KMS-11 (cell line): ENCODE measurements at regions not wholly inside any gene's neighbourhood (a gene's known extent, or its start where the extent isn't known, plus 50 kb on each side); places are given as distances from the start of the nearest gene placed in this dataset.

Experiments
- H2AFZ ChIP-seq: fragments of 200-600 bp; sonication (generic); 2 replicates; pipeline ENCODE4 v1.6.1; 2016; ENCODE audit warnings: antibody characterized with exemption, mixed run types, low read depth
- H3K27ac ChIP-seq: fragments of 200-600 bp; sonication (generic); 2 replicates; pipeline ENCODE4 v1.6.1; 2016; ENCODE audit warnings: mild to moderate bottlenecking, mixed run types
- H3K27me3 ChIP-seq: fragments of 200-600 bp; sonication (generic); 2 replicates; pipeline ENCODE4 v1.6.1; 2017; ENCODE audit warnings: mild to moderate bottlenecking, low read depth, mixed run types, moderate library complexity; ENCODE audit not compliant: insufficient read depth
- H3K36me3 ChIP-seq: fragments of 200-600 bp; sonication (generic); 2 replicates; pipeline ENCODE4 v1.6.1; 2017; ENCODE audit warnings: mild to moderate bottlenecking, mixed run types; ENCODE audit not compliant: insufficient read depth
- H3K4me1 ChIP-seq: fragments of 200-600 bp; sonication (generic); 2 replicates; pipeline ENCODE4 v1.6.1; 2016; ENCODE audit warnings: mild to moderate bottlenecking, low read depth, mixed run types; ENCODE audit not compliant: poor library complexity, severe bottlenecking
- H3K4me2 ChIP-seq: fragments of 200-600 bp; sonication (generic); 2 replicates; pipeline ENCODE4 v1.7.0; 2016; ENCODE audit warnings: mild to moderate bottlenecking, mixed run types
- H3K4me3 ChIP-seq: fragments of 200-600 bp; sonication (generic); IDR thresholded peaks from 2 replicates; pipeline ENCODE4 v1.6.1; 2017; ENCODE audit warnings: low read depth, low read length, mixed read lengths; ENCODE audit not compliant: insufficient read depth
- H3K79me2 ChIP-seq: fragments of 200-600 bp; sonication (generic); 2 replicates; pipeline ENCODE4 v1.6.1; 2016; ENCODE audit warnings: low read depth, mixed run types; ENCODE audit not compliant: insufficient read depth
- H3K9ac ChIP-seq: fragments of 200-600 bp; sonication (generic); 2 replicates; pipeline ENCODE4 v1.6.1; 2016; ENCODE audit warnings: mild to moderate bottlenecking, mixed run types
- H4K20me1 ChIP-seq: fragments of 200-600 bp; sonication (generic); 2 replicates; pipeline ENCODE4 v1.6.1; 2016; ENCODE audit warnings: mild to moderate bottlenecking, mixed run types; ENCODE audit not compliant: insufficient read depth
- TF ChIP-seq, protein P1 (sequence below): fragments of 200-600 bp; sonication (generic); conservative IDR thresholded peaks from 2 replicates; pipeline ENCODE4 v1.6.1; 2017; ENCODE audit warnings: low read depth, mild to moderate bottlenecking, antibody characterized with exemption, low read length, moderate library complexity, mixed read lengths

- no peak overlapping the region for H2AFZ ChIP-seq
- H3K4me1 ChIP-seq = no peaks in the 10 kb centered on the region
- H3K4me3 ChIP-seq = no peak overlapping the region
- no peaks in the 10 kb centered on the region for H3K27me3 ChIP-seq
- H3K27ac ChIP-seq = no peak overlapping the region
- no peak overlapping the region for H3K4me2 ChIP-seq
- H3K9ac ChIP-seq = no peak overlapping the region
- TF ChIP-seq, protein P1, sequence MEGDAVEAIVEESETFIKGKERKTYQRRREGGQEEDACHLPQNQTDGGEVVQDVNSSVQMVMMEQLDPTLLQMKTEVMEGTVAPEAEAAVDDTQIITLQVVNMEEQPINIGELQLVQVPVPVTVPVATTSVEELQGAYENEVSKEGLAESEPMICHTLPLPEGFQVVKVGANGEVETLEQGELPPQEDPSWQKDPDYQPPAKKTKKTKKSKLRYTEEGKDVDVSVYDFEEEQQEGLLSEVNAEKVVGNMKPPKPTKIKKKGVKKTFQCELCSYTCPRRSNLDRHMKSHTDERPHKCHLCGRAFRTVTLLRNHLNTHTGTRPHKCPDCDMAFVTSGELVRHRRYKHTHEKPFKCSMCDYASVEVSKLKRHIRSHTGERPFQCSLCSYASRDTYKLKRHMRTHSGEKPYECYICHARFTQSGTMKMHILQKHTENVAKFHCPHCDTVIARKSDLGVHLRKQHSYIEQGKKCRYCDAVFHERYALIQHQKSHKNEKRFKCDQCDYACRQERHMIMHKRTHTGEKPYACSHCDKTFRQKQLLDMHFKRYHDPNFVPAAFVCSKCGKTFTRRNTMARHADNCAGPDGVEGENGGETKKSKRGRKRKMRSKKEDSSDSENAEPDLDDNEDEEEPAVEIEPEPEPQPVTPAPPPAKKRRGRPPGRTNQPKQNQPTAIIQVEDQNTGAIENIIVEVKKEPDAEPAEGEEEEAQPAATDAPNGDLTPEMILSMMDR = no peak
- H3K36me3 ChIP-seq = no peaks in the 10 kb centered on the region
- no peaks in the 10 kb centered on the region for H4K20me1 ChIP-seq
- no peaks in the 10 kb centered on the region for H3K79me2 ChIP-seq
Observed at GRCh38 chr17:71055128-71055527, 885.8 kb downstream of the KCNJ2 start.

- no peak overlapping the region for H3K9ac ChIP-seq
- H3K4me3 ChIP-seq = no peak overlapping the region
- no peaks in the 10 kb centered on the region for H3K27me3 ChIP-seq
- TF ChIP-seq, protein P1 = no peak
- H3K4me2 ChIP-seq = no peak overlapping the region
- no peak overlapping the region for H3K27ac ChIP-seq
- H2AFZ ChIP-seq = no peak overlapping the region
- H3K79me2 ChIP-seq = no peaks in the 10 kb centered on the region
- H3K4me1 ChIP-seq = no peaks in the 10 kb centered on the region
- H3K36me3 ChIP-seq = no peaks in the 10 kb centered on the region
- no peaks in the 10 kb centered on the region for H4K20me1 ChIP-seq
Observed at GRCh38 chr17:71057448-71057847, 888.1 kb downstream of the KCNJ2 start.

DNA sequence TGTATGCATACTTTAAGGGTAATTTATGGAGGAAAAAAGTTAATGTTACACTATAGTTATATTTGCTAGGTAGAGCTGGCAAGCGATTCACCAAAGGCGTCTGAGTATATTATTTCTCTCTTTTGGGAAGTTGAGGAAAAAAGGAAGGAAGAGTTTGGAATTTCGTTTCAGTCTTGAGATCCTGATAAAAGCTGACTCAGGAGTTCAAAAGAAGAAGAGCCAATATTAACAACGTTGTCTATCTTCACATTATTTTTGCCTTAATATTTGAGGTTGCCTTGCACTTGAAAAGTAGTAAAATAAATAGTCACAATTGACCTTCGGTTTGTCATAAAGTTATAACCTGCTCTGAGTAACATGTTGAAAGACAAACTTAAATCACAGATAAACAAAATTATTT is 888.6 kb downstream of the KCNJ2 start:
- H3K9ac ChIP-seq = no peak overlapping the region
- H3K4me1 ChIP-seq = no peaks in the 10 kb centered on the region
- no peak overlapping the region for H3K4me3 ChIP-seq
- TF ChIP-seq, protein P1 = no peak
- H3K27me3 ChIP-seq = no peaks in the 10 kb centered on the region
- no peaks in the 10 kb centered on the region for H4K20me1 ChIP-seq
- H3K27ac ChIP-seq = no peak overlapping the region
- H3K36me3 ChIP-seq = no peaks in the 10 kb centered on the region
- H3K79me2 ChIP-seq = no peaks in the 10 kb centered on the region
- no peak overlapping the region for H2AFZ ChIP-seq
- H3K4me2 ChIP-seq = no peak overlapping the region

DNA sequence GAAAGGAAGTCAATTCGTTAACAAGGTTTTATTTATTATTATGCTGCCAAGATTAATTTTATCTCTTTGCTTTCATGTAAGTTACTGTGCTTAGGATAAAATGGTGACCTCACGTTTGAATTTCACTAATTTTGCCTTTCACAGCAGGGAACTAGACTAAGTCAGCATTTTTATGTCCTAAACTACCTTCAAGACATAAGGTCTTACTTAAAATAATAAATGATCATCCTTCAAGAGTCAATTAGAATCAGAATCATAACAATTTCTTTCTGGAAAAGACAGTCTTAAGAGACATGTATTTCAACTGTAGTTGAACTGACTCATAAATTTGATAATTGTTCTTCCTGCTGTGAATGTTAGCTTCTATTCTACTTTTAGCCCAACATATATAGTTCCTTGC is 893.8 kb downstream of the KCNJ2 start:
- H3K9ac ChIP-seq = no peak overlapping the region
- H3K4me3 ChIP-seq = no peak overlapping the region
- no peak overlapping the region for H3K4me2 ChIP-seq
- H3K36me3 ChIP-seq = no peaks in the 10 kb centered on the region
- no peaks in the 10 kb centered on the region for H3K79me2 ChIP-seq
- no peak overlapping the region for H2AFZ ChIP-seq
- no peak overlapping the region for H3K27ac ChIP-seq
- H3K4me1 ChIP-seq = no peaks in the 10 kb centered on the region
- TF ChIP-seq, protein P1 = no peak
- no peaks in the 10 kb centered on the region for H4K20me1 ChIP-seq
- no peaks in the 10 kb centered on the region for H3K27me3 ChIP-seq
